Glutamatergic neuron (in vitro differentiated cells): ENCODE measurements at regions not wholly inside any gene's neighbourhood (a gene's known extent, or its start where the extent isn't known, plus 50 kb on each side); places are given as distances from the start of the nearest gene placed in this dataset.

Source experiments
- DNase-seq: peaks from one replicate; pipeline ENCODE4 v3.0.0; 2022
- H3K27ac Mint-ChIP-seq: one replicate; pipeline ENCODE4 v1.8.0; 2020; ENCODE audit warnings: mild to moderate bottlenecking, mixed read lengths, inconsistent platforms; ENCODE audit not compliant: unreplicated experiment
- H3K27me3 Mint-ChIP-seq: one replicate; pipeline ENCODE4 v1.8.0; 2020; ENCODE audit warnings: mild to moderate bottlenecking, moderate library complexity, mixed read lengths, inconsistent platforms; ENCODE audit not compliant: unreplicated experiment
- H3K36me3 Mint-ChIP-seq: one replicate; pipeline ENCODE4 v1.8.0; 2020; ENCODE audit warnings: mild to moderate bottlenecking, mixed read lengths, inconsistent platforms; ENCODE audit not compliant: unreplicated experiment
- H3K4me1 Mint-ChIP-seq: one replicate; pipeline ENCODE4 v1.8.0; 2020; ENCODE audit warnings: mild to moderate bottlenecking, low read depth, mixed read lengths, inconsistent platforms; ENCODE audit not compliant: unreplicated experiment
- H3K4me3 Mint-ChIP-seq: one replicate; pipeline ENCODE4 v1.8.0; 2020; ENCODE audit warnings: mild to moderate bottlenecking, mixed read lengths, inconsistent platforms; ENCODE audit not compliant: unreplicated experiment
- H3K9me3 Mint-ChIP-seq: one replicate; pipeline ENCODE4 v1.8.0; 2020; ENCODE audit warnings: mild to moderate bottlenecking, moderate library complexity, mixed read lengths, inconsistent platforms; ENCODE audit not compliant: unreplicated experiment
- CTCF ChIP-seq: fragments of 200-600 bp; sonication (generic); IDR thresholded peaks from one replicate; pipeline ENCODE4 v1.5.0; 2021; ENCODE audit not compliant: partially characterized antibody, unreplicated experiment

DNA sequence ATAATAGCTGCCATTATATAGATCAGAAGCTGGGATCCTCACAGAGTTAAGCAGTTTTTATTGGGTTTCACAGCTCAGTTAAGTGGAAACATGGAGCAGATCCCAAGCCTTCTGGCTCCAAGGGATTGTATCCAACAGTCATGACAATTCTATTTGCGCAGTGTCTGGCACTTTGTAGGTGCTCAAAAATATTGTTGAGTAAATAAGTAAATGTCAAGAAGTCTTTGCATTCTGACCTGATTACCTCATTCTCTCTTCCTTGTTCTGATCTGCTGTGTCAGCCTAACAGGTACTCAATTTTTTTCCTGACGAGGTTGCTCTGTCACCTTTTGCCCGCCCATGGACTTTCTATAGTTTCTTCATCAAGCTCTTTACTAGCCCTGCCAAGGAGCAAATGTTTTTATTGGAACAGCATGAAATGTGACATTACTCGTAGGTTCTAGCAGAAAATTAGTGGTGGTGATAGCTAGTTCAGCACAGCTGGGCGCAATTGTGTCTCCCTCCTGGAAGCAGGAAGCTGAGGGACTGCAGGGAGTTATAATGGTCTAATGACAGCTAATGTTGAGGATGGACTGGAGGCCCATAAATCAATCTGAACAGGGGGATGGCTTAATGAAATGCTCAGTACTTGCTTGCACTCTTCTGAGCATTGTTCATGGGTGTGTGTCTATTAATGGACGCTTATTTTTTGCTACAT lies 680.2 kb downstream of the CCSER2 start:
- Mint-ChIP-seq H3K9me3 (no peaks in the 10 kb centered on the region), H3K27ac (no peak overlapping the region), H3K4me3 (no peak overlapping the region), H3K4me1 (peaks cover 4% of the 10 kb centered on the region), H3K27me3 (no peaks in the 10 kb centered on the region), H3K36me3 (no peaks in the 10 kb centered on the region)
- no peak for DNase-seq
- no peak for TF ChIP-seq CTCF

GRCh38 chr10:85012305-85012704 lies 683.9 kb downstream of the CCSER2 start:
- peak overlapping the region; percentile 7 for H3K27ac Mint-ChIP-seq
- no peak for TF ChIP-seq CTCF
- H3K27me3 Mint-ChIP-seq, result no peaks in the 10 kb centered on the region
- no peaks in the 10 kb centered on the region for H3K36me3 Mint-ChIP-seq
- no peak overlapping the region for H3K4me3 Mint-ChIP-seq
- peaks cover 1% of the 10 kb centered on the region for H3K9me3 Mint-ChIP-seq
- peaks cover 4% of the 10 kb centered on the region for H3K4me1 Mint-ChIP-seq
- DNase-seq, result no peak

DNA sequence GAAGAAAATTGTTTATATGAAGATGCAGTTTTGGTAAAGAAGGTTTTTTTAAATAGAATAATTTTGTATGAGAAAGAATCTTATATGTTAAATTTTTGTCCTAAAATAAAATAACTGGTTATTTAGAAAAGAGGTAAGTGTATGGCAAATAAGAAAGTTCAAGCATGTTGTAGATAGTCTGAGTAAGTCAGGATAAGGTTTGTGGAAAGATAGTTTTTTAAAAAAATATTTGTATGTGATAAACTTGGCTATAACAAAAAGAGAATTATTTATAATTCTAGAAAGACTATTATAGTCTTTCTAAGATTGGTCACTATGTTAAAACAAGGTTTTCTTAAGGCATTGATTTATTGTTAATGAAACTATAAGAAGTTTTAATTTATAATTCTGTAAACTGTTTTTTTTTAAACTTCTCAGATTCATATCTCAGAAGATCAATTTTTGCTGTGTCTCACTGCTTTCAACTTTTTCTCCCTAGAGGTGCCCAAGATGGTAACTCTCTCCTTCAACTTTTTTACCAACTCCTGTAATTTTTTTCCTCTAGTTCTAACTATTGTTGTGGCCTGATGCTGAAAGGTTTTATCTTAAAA lies 698.6 kb downstream of the CCSER2 start:
- no peak overlapping the region for H3K4me3 Mint-ChIP-seq
- H3K27ac Mint-ChIP-seq, result no peak overlapping the region
- no peak for DNase-seq
- H3K4me1 Mint-ChIP-seq, result no peaks in the 10 kb centered on the region
- peaks cover 2% of the 10 kb centered on the region for H3K27me3 Mint-ChIP-seq
- H3K9me3 Mint-ChIP-seq, result peaks cover 6% of the 10 kb centered on the region
- no peak for TF ChIP-seq CTCF
- H3K36me3 Mint-ChIP-seq, result peaks cover 14% of the 10 kb centered on the region

GRCh38 chr10:85032981-85033380 lies 704.6 kb downstream of the CCSER2 start:
- no peaks in the 10 kb centered on the region for H3K9me3 Mint-ChIP-seq
- H3K27me3 Mint-ChIP-seq, result no peaks in the 10 kb centered on the region
- DNase-seq, result no peak
- no peak for TF ChIP-seq CTCF
- H3K4me3 Mint-ChIP-seq, result no peak overlapping the region
- H3K27ac Mint-ChIP-seq, result no peak overlapping the region
- H3K36me3 Mint-ChIP-seq, result peaks cover 6% of the 10 kb centered on the region
- H3K4me1 Mint-ChIP-seq, result no peaks in the 10 kb centered on the region

DNA sequence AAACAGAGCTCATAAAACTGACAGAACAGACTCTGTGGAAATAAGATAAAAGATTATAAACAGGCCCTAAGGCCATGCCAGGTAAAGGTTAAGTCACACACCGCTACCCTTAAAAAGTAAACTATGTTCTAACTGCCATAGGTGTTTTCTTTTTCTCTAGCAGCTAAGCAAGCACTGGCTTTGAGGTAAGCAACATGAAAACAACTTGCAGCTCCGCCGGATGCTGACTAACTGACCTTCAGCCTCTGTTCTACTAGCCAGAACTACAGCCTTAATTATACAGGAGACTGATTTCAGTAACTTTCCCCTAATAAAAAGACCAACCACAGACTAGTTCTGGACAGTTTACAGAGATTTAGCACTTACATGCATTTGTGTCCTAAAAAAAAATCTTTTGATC lies 708.3 kb downstream of the CCSER2 start:
- Mint-ChIP-seq H3K4me3 (no peak overlapping the region), H3K9me3 (peaks cover 4% of the 10 kb centered on the region)

More for the DNA sequence above, 708.3 kb downstream of the CCSER2 start:
- Mint-ChIP-seq H3K27ac (no peak overlapping the region), H3K4me1 (no peaks in the 10 kb centered on the region), H3K36me3 (peaks cover 19% of the 10 kb centered on the region), H3K27me3 (no peaks in the 10 kb centered on the region)
- no peak for TF ChIP-seq CTCF
- DNase-seq, result no peak
